ENCODE measurements at regions not wholly inside any gene's neighbourhood (a gene's known extent, or its start where the extent isn't known, plus 50 kb on each side); places are given as distances from the start of the nearest gene placed in this dataset.

DNA sequence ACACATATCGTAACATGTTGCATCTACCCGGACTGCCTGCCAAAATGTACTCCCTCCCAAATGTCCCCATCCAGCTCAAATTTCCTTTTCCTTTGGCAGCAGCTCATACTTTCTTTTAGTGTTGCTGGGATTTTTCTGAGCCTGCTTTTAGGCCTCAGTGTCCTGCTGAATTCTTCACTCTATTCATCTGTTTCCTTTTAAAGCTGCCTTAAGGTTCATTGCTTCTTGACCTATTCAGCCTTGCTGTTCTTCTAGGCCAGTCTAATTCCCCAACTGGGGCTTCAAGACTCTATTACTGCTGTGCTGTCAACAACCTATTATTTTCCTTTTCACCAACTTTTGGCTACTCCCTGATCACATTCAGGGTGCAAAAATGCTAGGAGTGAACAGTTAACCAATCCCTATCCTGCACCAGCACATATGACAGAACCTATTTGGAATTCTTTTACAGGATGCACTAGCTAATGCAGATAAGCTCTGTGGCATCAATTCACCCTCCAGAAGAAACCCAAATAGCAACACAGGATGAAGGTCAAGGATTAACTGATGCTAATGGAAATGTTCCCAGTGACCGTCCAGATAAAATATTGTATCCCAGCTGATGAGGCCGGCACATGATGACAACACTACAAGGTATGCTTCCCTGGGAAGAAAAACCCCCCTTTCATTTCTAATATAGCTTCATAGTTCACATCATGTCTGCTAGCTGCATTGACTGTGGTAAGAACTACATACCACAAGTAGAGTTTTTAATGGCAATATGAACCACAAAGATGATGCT is 114.7 kb upstream of the TTC29 start:
- no peak for DNase-seq
- Mint-ChIP-seq H3K4me1 (peaks cover 9% of the 10 kb centered on the region), H3K4me3 (no peak overlapping the region), H3K27ac (no peak overlapping the region), H3K27me3 (peaks cover 14% of the 10 kb centered on the region), H3K36me3 (ENCODE audit: low read depth) (no peaks in the 10 kb centered on the region)
- H3K9me3 ChIP-seq (ENCODE audit: control insufficient read depth, low read length, poor library complexity, severe bottlenecking) = no peaks in the 10 kb centered on the region
- no peak for ATAC-seq

DNA sequence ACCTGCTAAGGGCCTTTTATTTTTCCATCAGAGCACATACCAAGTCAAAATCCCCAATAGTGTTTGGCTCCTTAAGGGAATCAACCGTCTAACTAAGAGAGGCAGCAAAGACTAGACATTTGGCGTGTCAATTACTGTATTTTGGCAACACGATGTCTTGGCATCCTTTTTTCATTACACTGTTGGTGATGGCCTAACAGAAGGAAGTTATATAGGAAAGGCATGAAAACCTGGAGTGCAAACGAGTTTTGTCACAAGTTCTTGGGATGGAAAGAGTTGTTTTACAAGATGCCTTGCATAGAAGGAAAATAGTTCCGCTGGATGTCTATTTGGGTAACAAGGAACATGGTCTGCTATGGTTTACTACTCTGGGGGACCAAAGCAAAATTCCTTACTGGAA is 119.2 kb upstream of the TTC29 start:
- no peaks in the 10 kb centered on the region for H3K36me3 Mint-ChIP-seq (ENCODE audit: low read depth)
- peak overlapping the region; percentile 72 for H3K27ac Mint-ChIP-seq
- H3K27me3 Mint-ChIP-seq = peaks cover 13% of the 10 kb centered on the region
- no peak overlapping the region for H3K4me3 Mint-ChIP-seq
- ATAC-seq (no peak), DNase-seq (no peak)
- H3K9me3 ChIP-seq (ENCODE audit: control insufficient read depth, low read length, poor library complexity, severe bottlenecking) = no peaks in the 10 kb centered on the region
- no peaks in the 10 kb centered on the region for H3K4me1 Mint-ChIP-seq

DNA sequence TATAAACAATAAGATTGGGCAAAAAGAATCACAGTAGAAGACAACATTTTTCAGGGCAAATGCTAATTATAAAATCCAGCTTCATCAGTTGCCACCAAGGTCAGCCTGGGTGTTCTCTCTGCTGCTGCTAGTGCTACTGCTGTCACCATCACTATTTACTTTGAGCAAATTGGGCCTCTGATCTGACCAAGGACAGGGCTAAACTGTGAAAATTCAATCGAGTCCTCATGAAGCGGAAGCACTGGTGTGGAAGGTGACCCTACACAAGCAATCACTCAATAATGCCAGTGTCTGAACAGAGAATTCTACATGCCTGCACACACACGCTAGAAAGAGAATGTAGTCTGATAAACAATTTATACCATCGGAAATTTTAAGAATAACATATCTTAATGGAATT is 122.9 kb upstream of the TTC29 start:
- no peaks in the 10 kb centered on the region for H3K4me1 Mint-ChIP-seq
- H3K27me3 Mint-ChIP-seq = peaks cover 21% of the 10 kb centered on the region
- H3K4me3 Mint-ChIP-seq = no peak overlapping the region

GRCh38 chr4:147071209-147071740 is 125.6 kb upstream of the TTC29 start:
- H3K9me3 ChIP-seq (ENCODE audit: control insufficient read depth, low read length, poor library complexity, severe bottlenecking) = no peaks in the 10 kb centered on the region
- H3K27ac Mint-ChIP-seq = no peak overlapping the region
- ATAC-seq (no peak), DNase-seq (no peak)
- H3K27me3 Mint-ChIP-seq = peaks cover 12% of the 10 kb centered on the region
- H3K4me1 Mint-ChIP-seq = no peaks in the 10 kb centered on the region
- no peaks in the 10 kb centered on the region for H3K36me3 Mint-ChIP-seq (ENCODE audit: low read depth)
- no peak overlapping the region for H3K4me3 Mint-ChIP-seq

More for the DNA sequence above, 122.9 kb upstream of the TTC29 start:
- no peak for DNase-seq
- no peaks in the 10 kb centered on the region for H3K9me3 ChIP-seq (ENCODE audit: control insufficient read depth, low read length, poor library complexity, severe bottlenecking)
- no peaks in the 10 kb centered on the region for H3K36me3 Mint-ChIP-seq (ENCODE audit: low read depth)
- no peak for ATAC-seq
- no peak overlapping the region for H3K27ac Mint-ChIP-seq

- no peaks in the 10 kb centered on the region for H3K4me1 Mint-ChIP-seq
- ATAC-seq = no peak
- H3K4me3 Mint-ChIP-seq = no peak overlapping the region
- H3K9me3 ChIP-seq (ENCODE audit: control insufficient read depth, low read length, poor library complexity, severe bottlenecking) = no peaks in the 10 kb centered on the region
- no peak for DNase-seq
- peaks cover 26% of the 10 kb centered on the region for H3K27me3 Mint-ChIP-seq
- H3K36me3 Mint-ChIP-seq (ENCODE audit: low read depth) = no peaks in the 10 kb centered on the region
- H3K27ac Mint-ChIP-seq = no peak overlapping the region
Measured at GRCh38 chr4:147076179-147076578, 130.5 kb upstream of the TTC29 start.

- DNase-seq = no peak
- Mint-ChIP-seq H3K27ac (no peak overlapping the region), H3K4me3 (no peak overlapping the region), H3K36me3 (ENCODE audit: low read depth) (no peaks in the 10 kb centered on the region), H3K27me3 (peaks cover 26% of the 10 kb centered on the region), H3K4me1 (no peaks in the 10 kb centered on the region)
- no peaks in the 10 kb centered on the region for H3K9me3 ChIP-seq (ENCODE audit: control insufficient read depth, low read length, poor library complexity, severe bottlenecking)
- no peak for ATAC-seq
Measured at GRCh38 chr4:147076728-147077127, 131.1 kb upstream of the TTC29 start.

DNA sequence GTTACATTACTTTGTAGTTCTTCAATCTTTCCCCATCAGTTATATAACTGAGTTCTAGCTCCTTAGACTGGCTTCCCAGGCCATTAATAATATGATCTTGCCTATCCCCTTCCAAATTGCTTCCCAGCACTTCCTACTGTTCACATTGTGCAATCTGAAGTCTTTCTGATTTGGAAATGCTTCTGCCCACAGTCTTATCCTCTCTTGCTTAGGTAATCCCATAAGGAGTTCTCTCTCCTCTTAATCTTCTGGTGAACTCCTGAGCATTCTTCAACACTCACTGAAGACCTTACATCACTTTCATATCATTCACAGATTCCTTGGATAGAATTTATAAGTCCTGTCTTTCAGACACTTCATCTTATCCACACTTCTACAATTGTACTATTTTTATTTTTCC is 132.7 kb upstream of the TTC29 start:
- Mint-ChIP-seq H3K4me3 (no peak overlapping the region), H3K4me1 (no peaks in the 10 kb centered on the region), H3K36me3 (ENCODE audit: low read depth) (no peaks in the 10 kb centered on the region), H3K27ac (no peak overlapping the region), H3K27me3 (peaks cover 26% of the 10 kb centered on the region)
- DNase-seq (no peak), ATAC-seq (no peak)
- no peaks in the 10 kb centered on the region for H3K9me3 ChIP-seq (ENCODE audit: control insufficient read depth, low read length, poor library complexity, severe bottlenecking)

DNA sequence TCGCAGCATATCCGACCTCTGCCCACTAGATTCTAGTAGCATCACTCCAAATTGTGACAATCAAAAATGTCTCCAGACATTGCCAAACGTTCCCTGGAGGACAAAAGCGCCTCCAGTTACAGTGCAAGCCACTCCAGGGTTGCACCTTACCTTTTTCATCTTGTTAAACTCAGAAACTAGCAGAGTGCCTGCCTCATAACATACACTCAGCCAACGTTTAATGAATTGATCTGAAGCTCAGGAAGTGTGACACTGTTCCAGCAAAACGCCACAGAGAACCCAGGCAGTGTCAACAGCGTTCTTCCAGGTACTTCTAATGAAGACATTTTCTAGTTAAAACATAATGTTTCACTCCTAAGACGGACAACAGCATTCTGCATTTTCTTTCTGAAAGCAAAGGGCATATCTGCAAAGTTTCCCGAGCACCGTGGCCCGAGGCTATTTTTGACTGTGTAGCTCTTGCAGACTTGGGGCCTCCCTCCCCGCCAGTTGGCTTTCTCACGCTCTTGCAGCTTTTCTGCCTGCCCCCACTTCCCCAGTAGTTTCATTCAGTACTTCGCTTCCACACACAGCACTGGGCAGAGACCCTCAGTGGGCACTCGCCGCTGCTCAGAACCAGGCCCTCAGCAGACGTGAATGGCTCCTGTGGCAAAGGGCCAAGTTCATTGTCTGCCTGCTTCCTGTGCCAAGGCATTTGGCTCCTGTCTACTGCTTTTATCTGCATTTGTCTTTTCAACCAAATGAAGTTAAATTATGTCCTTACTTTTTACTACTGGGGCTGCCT is 133.4 kb upstream of the TTC29 start:
- no peaks in the 10 kb centered on the region for H3K9me3 ChIP-seq (ENCODE audit: control insufficient read depth, low read length, poor library complexity, severe bottlenecking)
- Mint-ChIP-seq H3K36me3 (ENCODE audit: low read depth) (no peaks in the 10 kb centered on the region), H3K4me3 (no peak overlapping the region), H3K4me1 (no peaks in the 10 kb centered on the region), H3K27me3 (peaks cover 26% of the 10 kb centered on the region), H3K27ac (no peak overlapping the region)
- no peak for ATAC-seq
- no peak for DNase-seq

- Mint-ChIP-seq H3K4me3 (no peak overlapping the region), H3K27ac (no peak overlapping the region), H3K36me3 (ENCODE audit: low read depth) (no peaks in the 10 kb centered on the region), H3K27me3 (peaks cover 42% of the 10 kb centered on the region), H3K4me1 (peaks cover 2% of the 10 kb centered on the region)
- no peak for DNase-seq
- ATAC-seq = no peak
- no peaks in the 10 kb centered on the region for H3K9me3 ChIP-seq (ENCODE audit: control insufficient read depth, low read length, poor library complexity, severe bottlenecking)
Measured at GRCh38 chr4:147084861-147085260, 139.2 kb upstream of the TTC29 start.

- H3K9me3 ChIP-seq (ENCODE audit: control insufficient read depth, low read length, poor library complexity, severe bottlenecking) = no peaks in the 10 kb centered on the region
- Mint-ChIP-seq H3K4me3 (no peak overlapping the region), H3K36me3 (ENCODE audit: low read depth) (no peaks in the 10 kb centered on the region), H3K4me1 (peaks cover 4% of the 10 kb centered on the region), H3K27ac (no peak overlapping the region), H3K27me3 (peaks cover 44% of the 10 kb centered on the region)
- no peak for DNase-seq
- ATAC-seq = no peak
Measured at GRCh38 chr4:147085781-147086180, 140.1 kb upstream of the TTC29 start.

DNA sequence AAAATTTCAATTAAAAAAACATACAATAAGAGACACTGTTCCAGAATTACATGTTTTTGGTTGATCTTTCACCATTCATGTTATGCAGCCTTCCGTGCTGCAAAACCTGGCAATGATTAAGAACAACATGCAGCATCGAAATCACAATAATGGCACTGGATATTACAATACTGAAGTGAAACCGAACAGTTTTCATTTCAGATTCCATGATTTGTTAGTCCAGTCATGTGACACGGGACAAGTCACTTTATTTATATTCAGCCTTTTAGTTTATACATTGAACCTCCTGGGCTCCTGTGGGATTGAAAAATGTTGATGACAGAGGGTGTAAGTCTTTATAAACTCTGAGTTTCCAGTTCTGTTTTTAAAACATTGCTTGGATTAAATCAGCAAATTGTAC is 142.5 kb upstream of the TTC29 start:
- Mint-ChIP-seq H3K4me3 (no peak overlapping the region), H3K27me3 (peaks cover 44% of the 10 kb centered on the region), H3K27ac (no peak overlapping the region), H3K36me3 (ENCODE audit: low read depth) (no peaks in the 10 kb centered on the region), H3K4me1 (peaks cover 4% of the 10 kb centered on the region)
- no peaks in the 10 kb centered on the region for H3K9me3 ChIP-seq (ENCODE audit: control insufficient read depth, low read length, poor library complexity, severe bottlenecking)
- no peak for ATAC-seq
- DNase-seq = no peak

DNA sequence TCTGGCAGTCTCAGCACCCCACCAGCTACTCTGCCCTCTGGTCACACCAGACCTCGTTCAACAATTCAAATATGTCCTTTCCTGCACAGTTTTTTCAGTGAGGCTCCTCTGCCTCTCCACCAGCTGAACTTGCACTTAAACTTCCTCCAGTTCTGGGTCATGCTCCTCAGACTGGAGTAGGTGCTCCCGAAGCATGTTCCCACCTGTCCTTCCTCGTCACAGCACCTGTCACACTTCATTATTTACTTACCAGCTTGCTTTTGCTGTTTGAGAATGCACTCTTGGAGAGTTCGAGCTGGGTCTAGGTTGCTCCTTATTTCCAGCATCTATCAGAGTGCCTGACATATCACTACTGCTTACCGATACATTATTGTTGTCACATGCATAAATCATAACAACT is 144.8 kb upstream of the TTC29 start:
- DNase-seq (no peak), ATAC-seq (no peak)
- Mint-ChIP-seq H3K36me3 (ENCODE audit: low read depth) (no peaks in the 10 kb centered on the region), H3K27me3 (peaks cover 43% of the 10 kb centered on the region), H3K27ac (no peak overlapping the region), H3K4me3 (no peak overlapping the region), H3K4me1 (peaks cover 4% of the 10 kb centered on the region)
- H3K9me3 ChIP-seq (ENCODE audit: control insufficient read depth, low read length, poor library complexity, severe bottlenecking) = no peaks in the 10 kb centered on the region

DNA sequence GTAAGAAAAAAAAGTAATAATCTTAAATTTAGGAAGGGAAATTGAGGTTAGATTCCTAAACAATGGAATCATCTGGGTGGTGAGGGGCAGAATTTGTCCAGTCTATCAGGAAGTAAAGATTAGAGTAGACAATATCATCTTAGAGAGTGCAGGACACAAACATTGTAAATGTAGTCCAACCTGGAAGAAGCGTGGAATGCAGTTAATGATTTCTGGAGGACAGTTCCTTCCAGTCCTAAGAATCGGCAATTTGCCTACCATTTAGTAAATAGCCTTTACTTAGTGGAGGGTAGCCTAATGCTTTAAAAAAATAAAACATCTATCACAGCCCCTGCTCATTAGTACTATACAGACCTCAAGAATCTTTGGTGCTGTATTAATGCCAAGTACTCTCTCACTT is 147.5 kb upstream of the TTC29 start:
- Mint-ChIP-seq H3K4me3 (no peak overlapping the region), H3K4me1 (peaks cover 4% of the 10 kb centered on the region), H3K36me3 (ENCODE audit: low read depth) (no peaks in the 10 kb centered on the region), H3K27ac (no peak overlapping the region), H3K27me3 (peaks cover 33% of the 10 kb centered on the region)
- no peaks in the 10 kb centered on the region for H3K9me3 ChIP-seq (ENCODE audit: control insufficient read depth, low read length, poor library complexity, severe bottlenecking)
- DNase-seq (no peak), ATAC-seq (no peak)
